ENCODE measurements at regions not wholly inside any gene's neighbourhood (a gene's known extent, or its start where the extent isn't known, plus 50 kb on each side); places are given as distances from the start of the nearest gene placed in this dataset.

DNA sequence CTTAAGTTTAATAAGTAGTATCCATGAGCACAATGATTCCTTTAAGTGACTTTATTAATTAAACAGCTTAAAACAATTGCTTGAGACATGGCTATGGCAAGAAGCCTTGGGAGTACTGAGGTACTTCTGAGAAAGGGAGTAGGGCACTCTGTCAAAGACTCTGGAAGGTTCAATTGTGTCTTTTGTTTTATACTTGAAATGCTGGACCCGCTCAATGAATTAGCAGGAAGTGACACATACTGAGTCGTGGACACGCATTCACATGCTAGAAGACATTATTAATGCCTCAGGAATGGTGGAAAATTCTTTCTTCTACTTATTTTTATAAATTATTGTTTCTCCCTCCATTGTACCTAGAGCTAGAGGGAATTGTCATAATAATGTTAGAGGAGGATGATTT lies 347.3 kb upstream of the ZNF608 start:
- no peaks in the 10 kb centered on the region for H3K36me3 ChIP-seq
- no peak overlapping the region for H3K4me3 ChIP-seq
- no peaks in the 10 kb centered on the region for H3K4me1 ChIP-seq
- peaks cover 0 to 21% (median 8%) of the 10 kb centered on the region in 12 donors for H3K9me3 ChIP-seq
- DNase-seq, result no peak
- H3K27ac ChIP-seq, result no peak overlapping the region
- no peak for ATAC-seq
- TF ChIP-seq POLR2A (IDR thresholded peaks at IDR 0.05) (no peak), CTCF (IDR thresholded peaks at IDR 0.05) (no peak)
- no peaks in the 10 kb centered on the region for H3K27me3 ChIP-seq
- WGBS, 4 donors, result 66 to 78% (median 73%) methylated on average over 3 of the region's 3 CpGs
- intact Hi-C loops (cut with DNase I), result no loop called here

GRCh38 chr5:125100342-125100741 lies 353.9 kb upstream of the ZNF608 start:
- DNase-seq, result no peak
- ATAC-seq, result no peak
- intact Hi-C loops (cut with DNase I), result no loop called here
- Histone ChIP-seq H3K27me3 (no peaks in the 10 kb centered on the region), H3K4me1 (no peaks in the 10 kb centered on the region), H3K4me3 (no peak overlapping the region), H3K9me3 (peaks cover 0 to 18% (median 8%) of the 10 kb centered on the region in 12 donors), H3K27ac (no peak overlapping the region), H3K36me3 (no peaks in the 10 kb centered on the region)
- WGBS, 4 donors, result 88 to 99% (median 96%) methylated on average over 1 of the region's 1 CpG
- TF ChIP-seq POLR2A (IDR thresholded peaks at IDR 0.05) (no peak), CTCF (IDR thresholded peaks at IDR 0.05) (no peak)

DNA sequence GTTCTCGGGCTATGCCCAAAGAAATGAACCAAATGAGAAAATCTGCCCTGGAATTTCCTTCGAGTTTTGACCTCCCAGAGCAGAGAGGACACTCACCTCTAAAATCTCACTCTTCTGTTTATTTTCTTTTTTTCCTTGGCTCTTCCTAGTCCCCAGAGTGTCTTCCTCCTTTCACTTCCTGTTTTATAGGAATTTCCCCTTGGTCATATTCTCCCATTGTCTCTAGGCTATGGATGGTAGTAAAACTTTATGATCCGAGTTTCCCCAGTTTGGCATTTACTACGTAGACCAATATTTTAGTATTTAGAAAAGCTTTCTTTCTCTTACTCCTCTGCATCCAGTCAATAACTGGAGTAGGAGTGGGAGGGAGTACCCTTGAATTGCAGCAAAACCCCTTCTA lies 354.5 kb upstream of the ZNF608 start:
- H3K4me1 ChIP-seq, result no peaks in the 10 kb centered on the region
- intact Hi-C loops (cut with DNase I), result no loop called here
- DNase-seq, result no peak
- TF ChIP-seq CTCF (IDR thresholded peaks at IDR 0.05) (no peak), POLR2A (IDR thresholded peaks at IDR 0.05) (no peak)
- no peaks in the 10 kb centered on the region for H3K36me3 ChIP-seq
- H3K4me3 ChIP-seq, result no peak overlapping the region
- H3K27ac ChIP-seq, result no peak overlapping the region
- peaks cover 0 to 12% (median 6%) of the 10 kb centered on the region in 12 donors for H3K9me3 ChIP-seq
- no peak for ATAC-seq
- H3K27me3 ChIP-seq, result no peaks in the 10 kb centered on the region
- WGBS, 4 donors, result 59 to 76% (median 64%) methylated on average over 4 of the region's 4 CpGs

GRCh38 chr5:125103459-125103858 lies 357.0 kb upstream of the ZNF608 start:
- H3K27ac ChIP-seq, result no peak overlapping the region
- WGBS, 4 donors, result 79 to 89% (median 81%) methylated on average over 1 of the region's 1 CpG
- no peak for ATAC-seq
- no peaks in the 10 kb centered on the region for H3K9me3 ChIP-seq
- no peaks in the 10 kb centered on the region for H3K4me1 ChIP-seq
- TF ChIP-seq POLR2A (IDR thresholded peaks at IDR 0.05) (no peak), CTCF (IDR thresholded peaks at IDR 0.05) (no peak)
- DNase-seq, result no peak
- H3K36me3 ChIP-seq, result no peaks in the 10 kb centered on the region
- intact Hi-C loops (cut with DNase I), result no loop called here
- H3K27me3 ChIP-seq, result no peaks in the 10 kb centered on the region
- no peak overlapping the region for H3K4me3 ChIP-seq
